ENCODE measurements at regions not wholly inside any gene's neighbourhood (a gene's known extent, or its start where the extent isn't known, plus 50 kb on each side); places are given as distances from the start of the nearest gene placed in this dataset.

DNA sequence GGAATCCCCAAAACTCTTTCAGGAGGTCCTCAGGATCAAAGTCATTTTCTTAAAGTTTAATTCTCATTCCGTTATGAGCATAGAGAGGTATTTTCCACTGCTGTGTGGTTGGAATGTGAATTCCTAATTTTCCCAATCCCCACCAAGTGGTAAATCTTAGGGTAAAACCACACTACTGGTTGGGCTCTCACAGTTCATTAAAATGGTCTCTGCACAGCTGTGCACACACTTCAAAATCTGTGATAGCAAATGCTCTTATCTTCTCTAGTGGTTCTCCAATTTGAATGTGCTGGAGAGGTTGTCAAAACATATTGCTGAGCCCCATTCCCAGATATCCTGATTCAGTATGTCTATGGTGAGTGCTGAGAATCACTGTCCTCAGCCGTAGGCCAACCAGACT is 189.1 kb downstream of the BMP4 start:
- no peak overlapping the region for H3K27ac Mint-ChIP-seq
- H3K9me3 Mint-ChIP-seq: no peaks in the 10 kb centered on the region
- H3K27me3 Mint-ChIP-seq: no peaks in the 10 kb centered on the region
- no peaks in the 10 kb centered on the region for H3K36me3 Mint-ChIP-seq (ENCODE audit: low read depth)
- intact Hi-C loops (cut with micrococcal nuclease): no loop called here
- DNase-seq: no peak
- H3K4me1 Mint-ChIP-seq: no peaks in the 10 kb centered on the region
- H3K4me3 Mint-ChIP-seq: no peak overlapping the region

DNA sequence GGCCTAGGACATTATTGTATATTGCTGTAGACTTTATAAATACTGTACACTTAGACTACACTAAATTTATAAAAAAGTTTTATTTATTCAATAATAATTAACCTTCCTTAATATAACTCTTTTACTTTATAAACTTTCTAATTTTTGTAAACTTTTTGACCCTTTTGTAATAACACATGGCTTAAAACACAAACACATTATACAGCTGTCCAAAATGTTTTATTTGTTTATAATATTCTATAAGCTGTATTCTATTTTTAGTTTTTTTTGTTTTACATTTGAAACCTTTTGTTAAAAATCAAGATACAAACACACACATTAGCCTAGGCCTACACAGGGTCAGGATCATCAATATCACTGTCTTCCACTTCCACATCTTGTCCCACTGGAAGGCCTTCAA is 190.0 kb downstream of the BMP4 start:
- Mint-ChIP-seq H3K27me3 (no peaks in the 10 kb centered on the region), H3K4me3 (no peak overlapping the region), H3K36me3 (ENCODE audit: low read depth) (no peaks in the 10 kb centered on the region), H3K9me3 (no peaks in the 10 kb centered on the region), H3K4me1 (no peaks in the 10 kb centered on the region), H3K27ac (no peak overlapping the region)
- intact Hi-C loops (cut with micrococcal nuclease): no loop called here
- no peak for DNase-seq

DNA sequence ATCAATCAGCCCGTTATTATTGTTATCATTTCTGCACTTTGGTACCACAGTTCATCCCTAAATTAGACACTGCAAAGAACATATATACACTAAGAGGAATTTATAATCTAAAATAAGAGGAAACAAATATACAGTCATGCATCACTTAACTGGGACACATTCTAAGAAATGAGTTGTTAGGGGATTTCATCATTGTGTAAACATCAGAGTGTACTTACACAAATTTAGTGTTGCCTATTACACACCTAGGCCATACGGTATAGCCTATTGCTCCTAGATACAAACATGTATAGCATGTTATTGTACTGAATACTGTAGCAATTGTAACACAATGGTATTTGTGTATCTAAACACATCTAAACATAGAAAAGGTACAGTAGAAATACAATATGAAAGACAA is 190.5 kb downstream of the BMP4 start:
- DNase-seq: no peak
- H3K4me3 Mint-ChIP-seq: no peak overlapping the region
- no peaks in the 10 kb centered on the region for H3K36me3 Mint-ChIP-seq (ENCODE audit: low read depth)
- intact Hi-C loops (cut with micrococcal nuclease): no loop called here
- H3K9me3 Mint-ChIP-seq: no peaks in the 10 kb centered on the region
- no peaks in the 10 kb centered on the region for H3K27me3 Mint-ChIP-seq
- no peaks in the 10 kb centered on the region for H3K4me1 Mint-ChIP-seq
- H3K27ac Mint-ChIP-seq: no peak overlapping the region

DNA sequence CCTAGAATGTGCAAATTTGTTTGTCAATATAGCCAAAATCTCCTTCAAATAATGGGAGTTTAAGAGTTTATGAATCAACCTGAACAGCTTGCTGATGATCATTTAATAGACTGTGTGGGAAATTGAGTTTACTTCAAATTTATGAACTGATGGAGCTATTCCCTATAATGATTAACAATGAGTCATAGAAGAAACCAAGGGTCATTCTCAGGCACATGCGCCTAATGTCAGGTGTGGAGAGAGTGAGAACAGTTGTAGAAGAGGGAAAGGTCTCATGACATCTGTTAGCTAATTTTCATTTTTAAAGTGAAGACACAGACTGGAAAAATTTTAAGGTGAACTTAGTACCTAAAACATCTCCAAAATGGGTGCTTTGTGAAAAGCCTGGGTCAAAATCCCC is 191.8 kb downstream of the BMP4 start:
- Mint-ChIP-seq H3K27ac (no peak overlapping the region), H3K36me3 (ENCODE audit: low read depth) (no peaks in the 10 kb centered on the region), H3K4me3 (no peak overlapping the region), H3K9me3 (no peaks in the 10 kb centered on the region), H3K27me3 (no peaks in the 10 kb centered on the region), H3K4me1 (no peaks in the 10 kb centered on the region)
- intact Hi-C loops (cut with micrococcal nuclease): no loop called here
- no peak for DNase-seq

DNA sequence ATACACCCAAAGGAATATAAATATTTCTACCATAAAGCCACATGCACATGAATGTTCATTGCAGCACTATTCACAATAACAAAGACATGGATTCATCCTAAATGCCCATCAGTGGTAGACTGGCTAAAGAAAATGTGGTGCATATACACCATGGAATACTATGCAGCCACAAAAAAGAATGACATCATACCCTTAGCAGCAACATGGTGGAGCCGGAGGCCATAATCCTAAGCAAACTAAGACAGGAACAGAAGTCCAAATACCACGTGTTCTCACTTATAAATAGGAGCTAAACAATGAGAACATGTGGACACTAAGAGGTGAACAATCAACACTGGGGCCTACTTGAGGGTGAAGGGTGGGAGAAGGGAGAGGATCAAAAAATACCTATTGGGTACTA is 198.5 kb downstream of the BMP4 start:
- Mint-ChIP-seq H3K27me3 (no peaks in the 10 kb centered on the region), H3K4me1 (no peaks in the 10 kb centered on the region), H3K27ac (no peak overlapping the region)

DNA sequence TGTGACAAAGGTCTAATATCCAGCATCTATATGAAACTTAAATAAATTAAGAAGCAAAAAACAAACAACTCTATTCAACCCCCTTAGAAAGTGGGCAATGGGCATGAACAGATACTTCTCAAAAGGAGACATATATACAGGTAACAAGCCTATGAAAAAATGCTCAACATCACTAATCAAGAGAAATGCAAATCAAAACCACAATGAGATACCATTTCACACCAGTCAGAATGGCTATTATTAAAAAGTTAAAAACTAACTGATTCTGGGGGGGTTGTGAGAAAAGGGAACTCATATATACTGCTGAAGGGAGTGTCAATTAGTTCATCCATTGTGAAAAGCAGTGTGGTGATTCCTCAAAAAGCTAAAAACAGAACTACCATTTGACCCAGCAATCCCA is 198.9 kb downstream of the BMP4 start:
- Mint-ChIP-seq H3K36me3 (ENCODE audit: low read depth) (no peaks in the 10 kb centered on the region), H3K27me3 (no peaks in the 10 kb centered on the region), H3K27ac (no peak overlapping the region), H3K4me1 (no peaks in the 10 kb centered on the region), H3K4me3 (no peak overlapping the region), H3K9me3 (peaks cover 4% of the 10 kb centered on the region)
- DNase-seq: no peak
- intact Hi-C loops (cut with micrococcal nuclease): no loop called here

More for the DNA sequence above, 198.5 kb downstream of the BMP4 start:
- DNase-seq: no peak
- Mint-ChIP-seq H3K4me3 (no peak overlapping the region), H3K36me3 (ENCODE audit: low read depth) (no peaks in the 10 kb centered on the region), H3K9me3 (peaks cover 4% of the 10 kb centered on the region)
- intact Hi-C loops (cut with micrococcal nuclease): no loop called here

DNA sequence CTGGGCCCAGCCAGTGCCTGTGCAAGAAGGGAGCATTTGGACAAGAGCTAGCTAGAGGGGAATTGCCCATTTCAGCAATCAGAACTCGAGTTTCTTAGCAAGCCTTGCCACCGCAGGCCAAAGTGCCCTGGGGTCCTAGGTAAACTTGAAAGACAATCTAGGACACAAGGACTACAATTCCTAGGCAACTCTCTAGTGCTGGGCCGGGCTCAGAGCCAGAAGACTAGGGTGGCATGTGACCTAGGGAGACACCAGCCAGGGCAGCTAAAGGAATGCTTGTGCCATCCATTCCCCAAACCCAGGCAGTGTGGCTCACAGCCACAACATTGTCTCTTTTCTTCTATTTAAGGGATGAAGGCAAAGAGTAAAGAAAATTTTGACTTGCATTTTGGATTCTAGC is 205.0 kb downstream of the BMP4 start:
- Mint-ChIP-seq H3K27me3 (no peaks in the 10 kb centered on the region), H3K27ac (no peak overlapping the region), H3K9me3 (no peaks in the 10 kb centered on the region), H3K4me1 (no peaks in the 10 kb centered on the region), H3K36me3 (ENCODE audit: low read depth) (no peaks in the 10 kb centered on the region), H3K4me3 (no peak overlapping the region)
- DNase-seq: no peak
- intact Hi-C loops (cut with micrococcal nuclease): no loop called here

DNA sequence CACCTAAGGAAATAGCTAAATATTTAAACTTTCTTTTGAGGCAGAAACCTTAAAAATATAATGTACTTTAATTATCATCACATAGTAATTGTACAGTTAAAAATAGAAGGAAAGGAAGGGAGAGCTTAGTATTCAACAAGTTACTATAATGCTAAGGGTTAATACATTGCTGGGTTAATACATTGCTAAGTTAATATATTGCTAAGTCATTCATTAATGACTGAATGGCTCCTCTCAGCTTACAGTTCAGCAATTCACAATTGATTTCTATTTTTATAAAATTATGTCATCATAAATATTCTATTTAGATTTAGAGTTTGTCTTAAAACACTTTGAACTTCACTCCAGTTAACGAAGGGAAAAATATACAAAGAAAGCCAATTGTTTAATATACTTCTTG is 207.9 kb downstream of the BMP4 start:
- no peak overlapping the region for H3K4me3 Mint-ChIP-seq
- H3K27me3 Mint-ChIP-seq: no peaks in the 10 kb centered on the region
- H3K36me3 Mint-ChIP-seq (ENCODE audit: low read depth): no peaks in the 10 kb centered on the region
- no peak for DNase-seq
- H3K4me1 Mint-ChIP-seq: no peaks in the 10 kb centered on the region
- no peaks in the 10 kb centered on the region for H3K9me3 Mint-ChIP-seq
- no peak overlapping the region for H3K27ac Mint-ChIP-seq
- intact Hi-C loops (cut with micrococcal nuclease): no loop called here

DNA sequence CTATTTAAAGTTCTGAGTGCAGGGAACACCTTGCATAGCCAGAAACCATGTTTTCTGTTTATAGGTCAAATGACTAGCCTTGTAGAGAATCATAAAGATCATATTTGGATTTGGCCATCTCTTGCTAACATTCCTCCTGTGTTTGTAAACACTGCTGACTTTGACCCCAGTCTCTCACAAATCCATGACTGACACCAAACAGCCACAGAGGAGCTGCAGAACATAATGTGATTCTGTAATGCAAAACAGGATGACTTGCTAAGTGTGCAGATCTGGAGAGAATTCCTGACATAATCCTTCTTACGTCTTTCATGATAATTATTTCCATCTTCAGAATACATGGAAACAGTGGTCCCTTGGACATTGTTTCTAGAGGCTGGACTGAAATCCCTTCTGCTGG is 211.8 kb downstream of the BMP4 start:
- Mint-ChIP-seq H3K4me1 (no peaks in the 10 kb centered on the region), H3K4me3 (no peak overlapping the region), H3K36me3 (ENCODE audit: low read depth) (no peaks in the 10 kb centered on the region), H3K27me3 (no peaks in the 10 kb centered on the region), H3K9me3 (no peaks in the 10 kb centered on the region), H3K27ac (no peak overlapping the region)
- intact Hi-C loops (cut with micrococcal nuclease): no loop called here
- no peak for DNase-seq

DNA sequence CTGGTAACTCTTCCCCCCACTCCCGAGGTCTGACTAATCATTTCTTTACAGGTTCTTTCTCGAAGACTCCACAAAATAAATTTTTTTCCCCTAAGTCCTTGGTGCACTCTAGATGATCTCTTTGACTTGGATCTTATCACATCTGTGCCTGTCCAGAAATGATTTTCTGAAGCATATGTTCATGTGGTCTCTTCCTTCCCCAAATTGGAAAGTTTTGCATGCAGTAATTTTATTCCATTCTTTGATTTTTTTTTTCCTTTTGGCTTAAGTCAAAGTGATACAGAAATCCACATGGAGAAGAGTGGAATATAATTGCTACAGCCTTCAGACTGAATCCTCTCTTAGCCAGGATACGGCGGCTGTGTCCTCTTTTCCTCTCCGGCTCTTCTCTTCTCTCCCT is 213.3 kb downstream of the BMP4 start:
- intact Hi-C loops (cut with micrococcal nuclease): no loop called here
- no peaks in the 10 kb centered on the region for H3K27me3 Mint-ChIP-seq
- no peaks in the 10 kb centered on the region for H3K9me3 Mint-ChIP-seq
- H3K4me1 Mint-ChIP-seq: no peaks in the 10 kb centered on the region
- no peak for DNase-seq
- H3K27ac Mint-ChIP-seq: no peak overlapping the region
- no peaks in the 10 kb centered on the region for H3K36me3 Mint-ChIP-seq (ENCODE audit: low read depth)
- H3K4me3 Mint-ChIP-seq: no peak overlapping the region

DNA sequence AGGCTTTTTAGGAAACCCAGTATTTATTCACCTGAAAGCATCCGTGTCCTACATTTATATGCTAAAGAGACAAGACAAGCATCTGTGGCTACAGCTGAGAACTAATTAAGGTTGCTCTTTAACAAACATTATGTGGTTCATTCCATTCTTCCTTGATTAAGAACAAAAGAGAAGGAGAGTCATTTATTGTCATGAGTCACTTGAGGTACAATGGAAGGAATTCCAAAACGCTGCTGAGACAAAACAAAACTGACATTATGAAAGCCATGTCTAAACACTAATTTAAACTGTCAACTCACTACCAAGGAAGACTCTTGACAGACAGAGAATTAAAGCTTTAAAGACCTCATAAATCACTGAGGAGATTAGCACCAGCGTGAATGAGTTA is 214.4 kb downstream of the BMP4 start:
- H3K27me3 Mint-ChIP-seq: no peaks in the 10 kb centered on the region
- no peaks in the 10 kb centered on the region for H3K4me1 Mint-ChIP-seq
- H3K4me3 Mint-ChIP-seq: no peak overlapping the region
- no peaks in the 10 kb centered on the region for H3K9me3 Mint-ChIP-seq
- no peaks in the 10 kb centered on the region for H3K36me3 Mint-ChIP-seq (ENCODE audit: low read depth)
- no peak overlapping the region for H3K27ac Mint-ChIP-seq
- DNase-seq: no peak
- intact Hi-C loops (cut with micrococcal nuclease): no loop called here

DNA sequence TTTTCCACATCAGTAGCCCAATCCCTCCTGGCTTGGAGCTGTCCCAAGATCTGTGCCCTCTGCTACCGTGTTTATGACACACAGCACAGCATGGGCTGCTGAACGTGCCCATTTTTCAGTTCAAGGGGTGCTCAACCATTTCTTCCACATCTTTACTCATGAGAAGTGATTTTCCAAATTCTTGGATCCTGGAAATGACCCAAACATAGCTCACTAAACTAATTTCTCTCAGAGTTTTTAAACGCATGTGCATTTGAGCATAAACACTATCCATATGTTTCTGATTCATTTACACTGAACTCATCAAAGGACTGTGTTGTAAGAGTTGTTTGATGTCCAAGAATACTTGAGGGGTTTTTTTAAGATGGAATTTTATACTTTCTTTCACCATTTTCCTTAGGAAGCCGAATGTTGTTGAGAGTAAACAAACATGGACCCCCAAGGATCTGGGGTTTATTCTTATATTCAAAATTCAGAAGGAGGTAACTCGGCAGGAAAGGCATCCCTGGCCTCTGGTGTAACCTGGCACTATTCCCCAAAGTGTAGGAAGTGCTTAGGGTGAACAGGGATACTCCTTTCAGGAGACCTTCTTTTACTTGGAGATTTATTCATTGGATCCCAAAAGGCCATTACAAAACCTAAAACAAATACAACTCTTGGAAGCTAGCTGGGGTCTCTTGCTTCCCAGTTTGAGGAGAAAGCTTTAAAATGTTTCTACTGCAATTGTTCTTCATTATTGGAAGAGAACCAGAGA is 215.0 kb downstream of the BMP4 start:
- intact Hi-C loops (cut with micrococcal nuclease): no loop called here
- no peak overlapping the region for H3K4me3 Mint-ChIP-seq
- no peaks in the 10 kb centered on the region for H3K4me1 Mint-ChIP-seq
- H3K9me3 Mint-ChIP-seq: no peaks in the 10 kb centered on the region
- no peaks in the 10 kb centered on the region for H3K36me3 Mint-ChIP-seq (ENCODE audit: low read depth)
- H3K27ac Mint-ChIP-seq: no peak overlapping the region
- DNase-seq: no peak
- no peaks in the 10 kb centered on the region for H3K27me3 Mint-ChIP-seq

DNA sequence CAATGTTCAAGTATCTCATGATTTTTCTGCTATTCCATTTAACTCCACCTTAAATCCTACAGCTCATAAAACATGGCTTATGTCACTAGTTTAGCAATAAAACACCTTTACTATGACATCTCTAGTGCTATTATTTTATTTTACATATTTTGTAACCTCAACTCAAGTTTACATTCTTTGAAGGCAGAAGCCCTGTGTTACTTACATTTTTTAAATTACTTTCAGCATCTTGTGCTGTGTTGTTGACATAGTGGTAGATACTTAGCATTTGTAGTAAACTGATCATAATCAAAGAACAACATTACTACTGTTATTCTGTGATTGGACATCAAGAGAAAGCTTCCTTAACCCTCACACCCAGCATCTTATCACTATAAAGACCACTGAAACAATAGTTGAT is 216.1 kb downstream of the BMP4 start:
- no peak overlapping the region for H3K27ac Mint-ChIP-seq
- no peaks in the 10 kb centered on the region for H3K4me1 Mint-ChIP-seq
- intact Hi-C loops (cut with micrococcal nuclease): no loop called here
- no peaks in the 10 kb centered on the region for H3K9me3 Mint-ChIP-seq
- no peak for DNase-seq
- H3K4me3 Mint-ChIP-seq: no peak overlapping the region
- no peaks in the 10 kb centered on the region for H3K36me3 Mint-ChIP-seq (ENCODE audit: low read depth)
- no peaks in the 10 kb centered on the region for H3K27me3 Mint-ChIP-seq

DNA sequence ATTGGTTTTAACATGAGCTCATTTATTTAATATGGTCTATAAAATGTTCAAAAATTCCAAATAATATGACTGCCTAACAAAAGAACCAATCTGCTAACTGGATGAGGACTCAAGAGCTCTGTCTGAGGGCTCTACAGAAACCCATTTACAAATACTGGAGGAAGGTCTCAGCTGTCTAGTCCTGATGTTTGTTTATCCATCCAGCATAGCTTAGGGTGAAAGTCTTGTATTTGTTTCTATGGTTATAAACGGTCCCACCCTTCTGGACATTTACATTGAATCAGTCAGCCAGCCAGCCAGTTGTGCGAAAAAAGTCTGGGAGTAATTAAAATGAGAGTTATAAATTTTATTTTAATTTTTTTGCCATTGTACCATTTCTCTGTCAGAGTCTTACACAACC is 220.7 kb downstream of the BMP4 start:
- Mint-ChIP-seq H3K27ac (no peak overlapping the region), H3K27me3 (no peaks in the 10 kb centered on the region), H3K4me3 (no peak overlapping the region), H3K9me3 (no peaks in the 10 kb centered on the region), H3K36me3 (ENCODE audit: low read depth) (no peaks in the 10 kb centered on the region), H3K4me1 (no peaks in the 10 kb centered on the region)
- intact Hi-C loops (cut with micrococcal nuclease): no loop called here
- DNase-seq: no peak

DNA sequence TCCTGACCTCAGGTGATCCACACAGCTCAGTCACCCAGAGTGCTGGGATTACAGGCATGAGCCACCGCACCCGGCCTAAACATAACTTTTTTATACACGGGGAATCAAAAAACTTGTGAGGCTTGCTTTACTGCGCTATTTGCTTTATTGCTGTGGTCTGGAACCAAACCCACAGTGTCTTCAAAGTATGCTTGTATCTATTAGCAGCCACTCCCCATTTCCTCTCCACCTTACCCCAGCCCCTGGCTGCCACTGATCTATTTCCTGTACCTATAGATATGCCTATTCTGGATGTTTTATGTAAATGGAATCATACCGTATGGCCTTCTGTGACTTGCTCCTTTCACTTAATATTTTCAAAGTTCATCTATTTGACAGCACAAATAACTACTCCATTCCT is 233.4 kb downstream of the BMP4 start:
- Mint-ChIP-seq H3K4me1 (no peaks in the 10 kb centered on the region), H3K27me3 (no peaks in the 10 kb centered on the region), H3K4me3 (no peak overlapping the region), H3K36me3 (ENCODE audit: low read depth) (no peaks in the 10 kb centered on the region), H3K27ac (no peak overlapping the region), H3K9me3 (no peaks in the 10 kb centered on the region)
- intact Hi-C loops (cut with micrococcal nuclease): no loop called here
- DNase-seq: no peak
